ENCODE measurements at regions not wholly inside any gene's neighbourhood (a gene's known extent, or its start where the extent isn't known, plus 50 kb on each side); places are given as distances from the start of the nearest gene placed in this dataset.
"Not testable (repeated sequence)": the region's sequence is repeated elsewhere in the genome, so short reads cannot be mapped to it uniquely, and the experiment has no call there.

GRCh38 chrX:115357326-115358120 lies 68.0 kb downstream of the LUZP4 start:
- DNase-seq (ENCODE audit: low read depth in 1 of 2, low spot score in 2 of 2): no peak
- H3K4me3 ChIP-seq: no peak overlapping the region
- H3K4me1 ChIP-seq (replicated peaks): no peaks in the 10 kb centered on the region
- no peaks in the 10 kb centered on the region for H3K9me3 ChIP-seq (replicated peaks)
- H3K36me3 ChIP-seq: no peaks in the 10 kb centered on the region
- H3K27me3 ChIP-seq (replicated peaks): no peaks in the 10 kb centered on the region
- no peak overlapping the region for H3K27ac ChIP-seq

- H3K4me3 ChIP-seq; H3K27ac ChIP-seq; H3K27me3 ChIP-seq (replicated peaks); DNase-seq (ENCODE audit: low read depth in 1 of 2, low spot score in 2 of 2); H3K36me3 ChIP-seq; H3K9me3 ChIP-seq (replicated peaks); H3K4me1 ChIP-seq (replicated peaks): not testable (repeated sequence)
These were observed 70.0 kb downstream of the LUZP4 start for GRCh38 chrX:115359508-115359907.

- Histone ChIP-seq H3K9me3 (replicated peaks) (no peaks in the 10 kb centered on the region), H3K27me3 (replicated peaks) (no peaks in the 10 kb centered on the region), H3K4me3 (no peak overlapping the region), H3K27ac (no peak overlapping the region), H3K36me3 (no peaks in the 10 kb centered on the region), H3K4me1 (replicated peaks) (no peaks in the 10 kb centered on the region)
- no peak for DNase-seq (ENCODE audit: low read depth in 1 of 2, low spot score in 2 of 2)
These were observed 70.8 kb downstream of the LUZP4 start for GRCh38 chrX:115360220-115360781.

- Histone ChIP-seq H3K9me3 (replicated peaks) (no peaks in the 10 kb centered on the region), H3K27ac (no peak overlapping the region), H3K27me3 (replicated peaks) (no peaks in the 10 kb centered on the region), H3K4me1 (replicated peaks) (peaks cover 11% of the 10 kb centered on the region), H3K4me3 (no peak overlapping the region), H3K36me3 (no peaks in the 10 kb centered on the region)
- DNase-seq (ENCODE audit: low read depth in 1 of 2, low spot score in 2 of 2): no peak
These were observed 73.0 kb downstream of the LUZP4 start for GRCh38 chrX:115362334-115363095.

- Histone ChIP-seq H3K9me3 (replicated peaks) (no peaks in the 10 kb centered on the region), H3K4me3 (no peak overlapping the region), H3K27me3 (replicated peaks) (no peaks in the 10 kb centered on the region), H3K4me1 (replicated peaks) (peaks cover 19% of the 10 kb centered on the region), H3K36me3 (no peaks in the 10 kb centered on the region), H3K27ac (no peak overlapping the region)
- DNase-seq (ENCODE audit: low read depth in 1 of 2, low spot score in 2 of 2): no peak
These were observed 73.9 kb downstream of the LUZP4 start for GRCh38 chrX:115363372-115363771.

- Histone ChIP-seq H3K27me3 (replicated peaks) (no peaks in the 10 kb centered on the region), H3K4me1 (replicated peaks) (peaks cover 23% of the 10 kb centered on the region), H3K27ac (no peak overlapping the region), H3K36me3 (no peaks in the 10 kb centered on the region), H3K9me3 (replicated peaks) (no peaks in the 10 kb centered on the region), H3K4me3 (no peak overlapping the region)
- DNase-seq (ENCODE audit: low read depth in 1 of 2, low spot score in 2 of 2): no peak
These were observed 74.4 kb downstream of the LUZP4 start for GRCh38 chrX:115363897-115364296.

GRCh38 chrX:115364670-115365069 lies 75.2 kb downstream of the LUZP4 start:
- Histone ChIP-seq H3K27ac (no peak overlapping the region), H3K9me3 (replicated peaks) (no peaks in the 10 kb centered on the region), H3K4me1 (replicated peaks) (peaks cover 23% of the 10 kb centered on the region), H3K4me3 (no peak overlapping the region), H3K27me3 (replicated peaks) (no peaks in the 10 kb centered on the region), H3K36me3 (no peaks in the 10 kb centered on the region)
- no peak for DNase-seq (ENCODE audit: low read depth in 1 of 2, low spot score in 2 of 2)

- no peak for DNase-seq (ENCODE audit: low read depth in 1 of 2, low spot score in 2 of 2)
- Histone ChIP-seq H3K9me3 (replicated peaks) (no peaks in the 10 kb centered on the region), H3K27ac (no peak overlapping the region; the same call in 1 of the 2 replicates)
These were observed 77.0 kb downstream of the LUZP4 start for GRCh38 chrX:115366535-115366934.

GRCh38 chrX:115367455-115367854 lies 77.9 kb downstream of the LUZP4 start:
- Histone ChIP-seq H3K27me3 (replicated peaks) (no peaks in the 10 kb centered on the region), H3K4me3 (no peak overlapping the region), H3K36me3 (no peaks in the 10 kb centered on the region), H3K4me1 (replicated peaks) (peaks cover 33% of the 10 kb centered on the region), H3K9me3 (replicated peaks) (no peaks in the 10 kb centered on the region), H3K27ac (peak overlapping the region; percentile 86)
- DNase-seq (ENCODE audit: low read depth in 1 of 2, low spot score in 2 of 2): peak; percentile 62 to 67

More at GRCh38 chrX:115366535-115366934, 77.0 kb downstream of the LUZP4 start:
- H3K36me3 ChIP-seq: no peaks in the 10 kb centered on the region
- peaks cover 24% of the 10 kb centered on the region for H3K4me1 ChIP-seq (replicated peaks)
- no peak overlapping the region for H3K4me3 ChIP-seq
- no peaks in the 10 kb centered on the region for H3K27me3 ChIP-seq (replicated peaks)

GRCh38 chrX:115367951-115368350 lies 78.4 kb downstream of the LUZP4 start:
- Histone ChIP-seq H3K27ac (peak overlapping the region; percentile 86), H3K36me3 (no peaks in the 10 kb centered on the region), H3K27me3 (replicated peaks) (no peaks in the 10 kb centered on the region), H3K4me1 (replicated peaks) (peaks cover 38% of the 10 kb centered on the region), H3K4me3 (no peak overlapping the region), H3K9me3 (replicated peaks) (no peaks in the 10 kb centered on the region)
- no peak for DNase-seq (ENCODE audit: low read depth in 1 of 2, low spot score in 2 of 2)

GRCh38 chrX:115368876-115369275 lies 79.4 kb downstream of the LUZP4 start:
- peaks cover 41% of the 10 kb centered on the region for H3K4me1 ChIP-seq (replicated peaks)
- no peaks in the 10 kb centered on the region for H3K36me3 ChIP-seq
- H3K27me3 ChIP-seq (replicated peaks): no peaks in the 10 kb centered on the region
- H3K9me3 ChIP-seq (replicated peaks): no peaks in the 10 kb centered on the region
- no peak overlapping the region for H3K27ac ChIP-seq
- H3K4me3 ChIP-seq: no peak overlapping the region
- no peak for DNase-seq (ENCODE audit: low read depth in 1 of 2, low spot score in 2 of 2)

- Histone ChIP-seq H3K4me3 (no peak overlapping the region), H3K4me1 (replicated peaks) (peaks cover 33% of the 10 kb centered on the region), H3K9me3 (replicated peaks) (no peaks in the 10 kb centered on the region), H3K36me3 (no peaks in the 10 kb centered on the region), H3K27me3 (replicated peaks) (no peaks in the 10 kb centered on the region), H3K27ac (peak overlapping the region; percentile 78)
- peak; percentile 42 to 67 for DNase-seq (ENCODE audit: low read depth in 1 of 2, low spot score in 2 of 2)
These were observed 82.6 kb downstream of the LUZP4 start for GRCh38 chrX:115372152-115372551.

- no peaks in the 10 kb centered on the region for H3K9me3 ChIP-seq (replicated peaks)
- H3K27me3 ChIP-seq (replicated peaks): no peaks in the 10 kb centered on the region
- H3K4me3 ChIP-seq: no peak overlapping the region
- no peaks in the 10 kb centered on the region for H3K36me3 ChIP-seq
- H3K27ac ChIP-seq: no peak overlapping the region
- peaks cover 23% of the 10 kb centered on the region for H3K4me1 ChIP-seq (replicated peaks)
- no peak for DNase-seq (ENCODE audit: low read depth in 1 of 2, low spot score in 2 of 2)
These were observed 83.8 kb downstream of the LUZP4 start for GRCh38 chrX:115373308-115373707.

- no peaks in the 10 kb centered on the region for H3K9me3 ChIP-seq (replicated peaks)
- H3K27ac ChIP-seq: no peak overlapping the region
- no peaks in the 10 kb centered on the region for H3K4me1 ChIP-seq (replicated peaks)
- no peaks in the 10 kb centered on the region for H3K27me3 ChIP-seq (replicated peaks)
- DNase-seq (ENCODE audit: low read depth in 1 of 2, low spot score in 2 of 2): no peak
- no peaks in the 10 kb centered on the region for H3K36me3 ChIP-seq
- no peak overlapping the region for H3K4me3 ChIP-seq
These were observed 89.0 kb downstream of the LUZP4 start for GRCh38 chrX:115378471-115378870.

Data from SJSA1 (cell line).